Testis (tissue), 2 donors: ENCODE measurements at regions not wholly inside any gene's neighbourhood (a gene's known extent, or its start where the extent isn't known, plus 50 kb on each side); places are given as distances from the start of the nearest gene placed in this dataset.

Source experiments
- DNase-seq: peaks from one replicate; pipeline ENCODE4 v3.0.0-alpha.2; 2019
- H3K27ac ChIP-seq, 2 donors: fragments of 200-600 bp; sonication (generic); one replicate each; pipeline ENCODE4 v1.5.1; 2019
- H3K27me3 ChIP-seq: fragments of 200-600 bp; sonication (generic); one replicate; pipeline ENCODE4 v1.5.1; 2019
- H3K36me3 ChIP-seq: fragments of 200-600 bp; sonication (generic); one replicate; pipeline ENCODE4 v1.5.1; 2017; ENCODE audit warnings: low read depth; ENCODE audit errors: missing control alignments
- H3K4me1 ChIP-seq: fragments of 200-600 bp; sonication (generic); one replicate; pipeline ENCODE4 v1.5.1; 2019
- H3K4me3 ChIP-seq, 2 donors: fragments of 200-600 bp; sonication (generic); one replicate each; pipeline ENCODE4 v1.5.1; 2017 to 2019
- H3K9me3 ChIP-seq: fragments of 200-600 bp; sonication (generic); one replicate; pipeline ENCODE4 v1.5.1; 2017
- POLR2A ChIP-seq: fragments of 450-650 bp; IDR thresholded peaks from one replicate; pipeline ENCODE4 v1.6.1; 2017; ENCODE audit warnings: antibody characterized with exemption, mild to moderate bottlenecking, moderate library complexity
- WGBS, 2 donors: methylation state at CpG; one replicate each; pipeline ENCODE4 v1.1.5; 2018; 5-methylcytosine and 5-hydroxymethylcytosine counted together
- intact Hi-C: fragments of 100-400 bp; cut with DNase I; formaldehyde crosslinking; loops from one replicate; pipeline ENCODE4 v1.15.1; 2023; ENCODE audit warnings: low total_unique reads
- TF ChIP-seq, protein P1 (sequence below), 3 experiments: fragments of 450-650 bp in 2 of 3; fragments of 200-600 bp in 1 of 3; sonication (generic) in 1 of 3; IDR thresholded peaks; one replicate each; pipeline ENCODE4 v1.5.1; 2016 to 2019; ENCODE audit warnings: antibody characterized with exemption in 3 of 3, mild to moderate bottlenecking in 2 of 3, moderate library complexity in 1 of 3

DNA sequence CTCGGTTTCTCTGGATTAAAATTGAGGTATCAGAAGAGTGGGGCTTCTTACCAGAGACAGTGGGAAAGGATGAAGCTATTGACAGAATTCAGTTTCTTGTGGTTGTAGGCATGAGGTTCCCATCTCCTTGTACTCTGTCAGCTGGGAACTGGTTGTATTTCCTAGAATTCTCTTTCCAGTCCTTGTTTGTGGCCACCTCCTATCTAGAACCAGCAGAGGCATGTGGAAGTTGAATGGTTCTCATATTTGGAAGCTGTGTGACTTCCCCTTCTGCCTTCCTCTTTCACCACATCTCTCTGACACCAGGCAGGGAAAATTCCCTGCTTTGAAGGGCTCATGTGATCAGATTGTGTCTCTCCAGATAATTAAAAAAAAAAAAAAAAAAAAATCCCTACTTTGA, 457.7 kb upstream of the ADAMTS5 start:
- H3K9me3 ChIP-seq: no peaks in the 10 kb centered on the region
- H3K4me1 ChIP-seq: peaks cover 7% of the 10 kb centered on the region
- no peaks in the 10 kb centered on the region for H3K36me3 ChIP-seq
- intact Hi-C loops: no loop called here
- 88 to 100% methylated on average over 1 of the region's 1 CpG for WGBS, 2 donors
- no peaks in the 10 kb centered on the region for H3K27me3 ChIP-seq
- H3K4me3 ChIP-seq: no peak overlapping the region
- H3K27ac ChIP-seq: peak overlapping the region in 1 of 2 donors; percentile 15
- DNase-seq: no peak
- TF ChIP-seq POLR2A: no peak

DNA sequence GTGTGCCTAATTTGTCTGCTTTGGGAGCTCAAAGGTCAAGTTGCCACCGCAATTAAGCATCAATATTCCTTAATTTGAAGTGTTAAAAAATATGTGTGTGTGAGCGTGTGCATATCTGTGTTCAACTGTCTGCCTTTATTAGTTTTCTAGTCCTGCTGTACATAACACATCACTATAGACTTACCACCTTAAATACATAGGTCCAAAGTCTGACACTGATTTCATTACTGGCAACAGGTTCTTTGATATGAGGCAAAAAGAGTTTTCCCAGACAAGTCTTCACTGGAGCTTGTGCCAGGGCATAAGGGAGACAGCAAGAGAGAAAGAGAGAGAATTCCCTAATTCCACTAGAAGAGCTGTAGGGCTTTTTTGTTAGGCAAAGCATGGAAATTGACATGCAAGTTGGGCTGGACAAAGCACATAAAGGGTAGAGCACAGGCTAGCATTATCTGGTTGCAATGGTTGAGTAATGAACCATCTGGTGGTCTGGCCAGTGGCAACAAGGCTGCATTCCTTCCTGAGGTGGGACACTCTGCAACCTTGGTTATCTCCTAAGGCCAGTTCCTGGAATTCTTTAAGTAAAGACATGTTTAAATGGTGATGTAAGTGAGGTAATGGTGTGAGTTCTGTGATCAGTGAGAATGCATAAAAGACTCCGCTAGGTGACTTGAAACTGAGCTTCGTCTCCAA, 457.2 kb upstream of the ADAMTS5 start:
- Histone ChIP-seq H3K4me3 (no peak overlapping the region), H3K9me3 (no peaks in the 10 kb centered on the region), H3K27me3 (no peaks in the 10 kb centered on the region), H3K27ac (peak overlapping the region in 1 of 2 donors; percentile 52), H3K4me1 (peaks cover 7% of the 10 kb centered on the region), H3K36me3 (no peaks in the 10 kb centered on the region)
- intact Hi-C loops: no loop called here
- TF ChIP-seq POLR2A: no peak
- 88 to 94% methylated on average over 4 of the region's 4 CpGs for WGBS, 2 donors
- DNase-seq: no peak

DNA sequence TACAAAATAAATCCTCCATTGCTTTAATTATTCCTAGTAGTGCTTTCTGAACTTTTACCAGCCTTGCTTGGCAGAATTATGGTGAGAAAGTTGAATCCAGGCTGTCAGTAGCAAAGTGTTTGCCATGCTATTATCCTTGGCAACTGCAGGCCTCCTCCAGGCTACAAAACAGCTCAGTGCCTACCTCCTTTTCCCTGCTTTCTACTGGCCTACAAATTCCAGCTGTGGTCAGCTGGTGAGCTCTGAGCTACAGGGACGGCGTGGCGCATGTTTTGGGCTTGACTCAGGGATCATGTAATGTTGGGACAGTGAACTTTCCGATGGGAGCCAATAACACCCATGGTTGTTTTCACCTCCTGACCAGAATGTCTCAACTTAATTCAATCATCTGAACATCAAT, 456.1 kb upstream of the ADAMTS5 start:
- intact Hi-C loops: no loop called here
- H3K9me3 ChIP-seq: no peaks in the 10 kb centered on the region
- peak overlapping the region in 1 of 2 donors; percentile 52 for H3K27ac ChIP-seq
- H3K4me3 ChIP-seq: no peak overlapping the region
- DNase-seq: peak; percentile 53
- TF ChIP-seq, protein P1, sequence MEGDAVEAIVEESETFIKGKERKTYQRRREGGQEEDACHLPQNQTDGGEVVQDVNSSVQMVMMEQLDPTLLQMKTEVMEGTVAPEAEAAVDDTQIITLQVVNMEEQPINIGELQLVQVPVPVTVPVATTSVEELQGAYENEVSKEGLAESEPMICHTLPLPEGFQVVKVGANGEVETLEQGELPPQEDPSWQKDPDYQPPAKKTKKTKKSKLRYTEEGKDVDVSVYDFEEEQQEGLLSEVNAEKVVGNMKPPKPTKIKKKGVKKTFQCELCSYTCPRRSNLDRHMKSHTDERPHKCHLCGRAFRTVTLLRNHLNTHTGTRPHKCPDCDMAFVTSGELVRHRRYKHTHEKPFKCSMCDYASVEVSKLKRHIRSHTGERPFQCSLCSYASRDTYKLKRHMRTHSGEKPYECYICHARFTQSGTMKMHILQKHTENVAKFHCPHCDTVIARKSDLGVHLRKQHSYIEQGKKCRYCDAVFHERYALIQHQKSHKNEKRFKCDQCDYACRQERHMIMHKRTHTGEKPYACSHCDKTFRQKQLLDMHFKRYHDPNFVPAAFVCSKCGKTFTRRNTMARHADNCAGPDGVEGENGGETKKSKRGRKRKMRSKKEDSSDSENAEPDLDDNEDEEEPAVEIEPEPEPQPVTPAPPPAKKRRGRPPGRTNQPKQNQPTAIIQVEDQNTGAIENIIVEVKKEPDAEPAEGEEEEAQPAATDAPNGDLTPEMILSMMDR (IDR thresholded peaks at IDR 0.05): no peak
- TF ChIP-seq POLR2A: no peak
- peaks cover 7% of the 10 kb centered on the region for H3K4me1 ChIP-seq
- no peaks in the 10 kb centered on the region for H3K27me3 ChIP-seq
- 43 to 54% methylated on average over 4 of the region's 4 CpGs for WGBS, 2 donors
- H3K36me3 ChIP-seq: no peaks in the 10 kb centered on the region

DNA sequence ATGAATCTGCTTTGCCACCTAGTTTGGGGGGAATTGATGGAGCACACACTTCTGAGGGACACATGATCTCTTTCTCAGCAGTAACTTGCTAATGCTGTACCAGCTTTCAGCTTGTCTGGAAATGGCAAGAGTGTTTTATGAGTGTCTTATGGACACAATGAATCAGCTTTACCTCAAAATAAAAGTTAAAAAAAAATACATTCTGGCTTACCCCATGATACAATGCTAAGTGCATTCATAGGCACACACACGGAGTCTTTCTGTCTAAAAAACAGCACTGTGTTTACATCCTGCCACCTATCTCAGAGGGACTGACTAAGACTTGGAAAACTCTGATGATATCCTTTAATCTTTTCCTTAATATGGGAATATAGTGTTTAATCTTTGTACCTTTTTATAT, 455.5 kb upstream of the ADAMTS5 start:
- no peak for DNase-seq
- no peaks in the 10 kb centered on the region for H3K36me3 ChIP-seq
- H3K4me3 ChIP-seq: no peak overlapping the region
- WGBS, 2 donors: 32 to 86% methylated on average over 1 of the region's 1 CpG
- TF ChIP-seq, protein P1 (IDR thresholded peaks at IDR 0.05): no peak
- no peak for TF ChIP-seq POLR2A
- H3K9me3 ChIP-seq: no peaks in the 10 kb centered on the region
- intact Hi-C loops: no loop called here
- H3K27me3 ChIP-seq: no peaks in the 10 kb centered on the region
- H3K27ac ChIP-seq: no peak overlapping the region
- peaks cover 7% of the 10 kb centered on the region for H3K4me1 ChIP-seq

DNA sequence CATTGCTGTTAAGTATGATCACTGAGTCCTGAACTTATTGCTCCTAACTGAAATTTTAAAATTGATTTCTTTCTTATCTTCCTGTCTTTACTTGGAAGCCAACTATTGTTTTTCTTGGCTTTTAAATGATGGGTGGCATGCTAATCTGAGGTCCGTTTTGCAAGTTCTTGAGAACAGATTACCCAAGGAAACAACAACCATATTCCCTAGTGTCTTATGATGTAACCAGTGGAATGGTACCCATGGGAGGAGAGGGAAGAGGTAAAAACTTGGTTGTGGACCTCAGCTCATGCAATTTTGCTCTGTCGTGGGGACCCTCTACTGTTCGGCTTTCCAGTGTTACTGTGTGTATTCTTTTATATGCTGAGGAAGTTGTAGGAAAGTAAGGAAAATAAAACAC, 454.8 kb upstream of the ADAMTS5 start:
- intact Hi-C loops: no loop called here
- H3K9me3 ChIP-seq: no peaks in the 10 kb centered on the region
- TF ChIP-seq, protein P1 (IDR thresholded peaks at IDR 0.05): no peak
- TF ChIP-seq POLR2A: no peak
- no peaks in the 10 kb centered on the region for H3K36me3 ChIP-seq
- H3K27ac ChIP-seq: no peak overlapping the region
- peaks cover 7% of the 10 kb centered on the region for H3K4me1 ChIP-seq
- no peak for DNase-seq
- 59 to 66% methylated on average over 3 of the region's 3 CpGs for WGBS, 2 donors
- H3K27me3 ChIP-seq: no peaks in the 10 kb centered on the region
- H3K4me3 ChIP-seq: no peak overlapping the region

DNA sequence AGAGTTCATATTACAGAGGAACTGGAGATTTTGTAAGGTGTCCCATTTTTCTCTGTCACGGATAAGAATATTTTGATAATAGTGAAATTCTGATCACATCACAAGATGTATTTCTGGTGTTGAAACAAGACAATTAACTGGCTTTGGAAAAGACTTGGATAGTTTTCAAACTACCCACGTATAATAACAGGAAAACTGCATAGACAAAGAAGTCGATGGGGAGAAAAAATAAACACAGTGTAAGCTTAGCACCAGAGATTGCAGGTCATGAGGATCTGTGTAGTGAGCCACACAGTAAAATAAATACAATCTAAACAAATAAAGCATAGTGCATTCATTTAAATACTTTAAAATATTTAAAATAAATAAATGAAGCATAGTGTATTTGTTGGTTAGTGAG, 452.3 kb upstream of the ADAMTS5 start:
- TF ChIP-seq POLR2A: no peak
- TF ChIP-seq, protein P1 (IDR thresholded peaks at IDR 0.05): no peak
- 41 to 60% methylated on average over 3 of the region's 3 CpGs for WGBS, 2 donors

More for the DNA sequence above, 452.3 kb upstream of the ADAMTS5 start:
- H3K9me3 ChIP-seq: no peaks in the 10 kb centered on the region
- intact Hi-C loops: no loop called here
- H3K27me3 ChIP-seq: no peaks in the 10 kb centered on the region
- no peak for DNase-seq
- H3K36me3 ChIP-seq: no peaks in the 10 kb centered on the region
- no peak overlapping the region for H3K27ac ChIP-seq
- no peaks in the 10 kb centered on the region for H3K4me1 ChIP-seq
- no peak overlapping the region for H3K4me3 ChIP-seq
